Tibial nerve (tissue), 3 donors: ENCODE measurements at regions not wholly inside any gene's neighbourhood (a gene's known extent, or its start where the extent isn't known, plus 50 kb on each side); places are given as distances from the start of the nearest gene placed in this dataset.

Source experiments
- POLR2A ChIP-seq, 2 donors: fragments of 450-650 bp; IDR thresholded peaks; one replicate each; pipeline ENCODE4 v1.6.1; 2017; ENCODE audit warnings: antibody characterized with exemption in 2 of 2, mild to moderate bottlenecking in 2 of 2, moderate library complexity in 2 of 2
- TF ChIP-seq, protein P1 (sequence below), 5 experiments: fragments of 200-600 bp in 3 of 5; fragments of 450-650 bp in 2 of 5; sonication (generic) in 3 of 5; IDR thresholded peaks; one replicate each; pipeline ENCODE4 v1.5.1; 2016 to 2019; ENCODE audit warnings: antibody characterized with exemption in 5 of 5, mild to moderate bottlenecking in 3 of 5, moderate library complexity in 2 of 5

DNA sequence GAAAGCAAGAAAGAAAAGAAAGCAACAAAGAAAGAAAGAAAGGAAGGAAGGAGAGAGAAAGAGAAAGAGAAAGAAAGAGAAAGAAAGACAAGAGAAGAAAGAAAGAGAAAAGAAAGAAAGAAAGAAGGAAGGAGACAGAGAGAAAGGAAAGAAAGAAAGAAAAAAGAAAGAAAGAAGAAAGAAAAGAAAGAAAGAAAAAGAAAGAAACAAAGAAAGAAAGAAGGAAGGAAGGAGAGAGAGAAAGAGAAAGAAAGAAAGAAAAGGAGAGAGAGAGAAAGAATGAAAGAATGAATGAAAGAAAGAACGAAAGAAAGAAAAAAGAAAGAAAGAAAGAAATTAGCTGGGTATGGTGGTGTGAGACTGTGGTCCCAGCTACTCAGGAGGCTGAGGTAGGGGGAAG is 400.1 kb upstream of the MDGA2 start:
- TF ChIP-seq, protein P1, sequence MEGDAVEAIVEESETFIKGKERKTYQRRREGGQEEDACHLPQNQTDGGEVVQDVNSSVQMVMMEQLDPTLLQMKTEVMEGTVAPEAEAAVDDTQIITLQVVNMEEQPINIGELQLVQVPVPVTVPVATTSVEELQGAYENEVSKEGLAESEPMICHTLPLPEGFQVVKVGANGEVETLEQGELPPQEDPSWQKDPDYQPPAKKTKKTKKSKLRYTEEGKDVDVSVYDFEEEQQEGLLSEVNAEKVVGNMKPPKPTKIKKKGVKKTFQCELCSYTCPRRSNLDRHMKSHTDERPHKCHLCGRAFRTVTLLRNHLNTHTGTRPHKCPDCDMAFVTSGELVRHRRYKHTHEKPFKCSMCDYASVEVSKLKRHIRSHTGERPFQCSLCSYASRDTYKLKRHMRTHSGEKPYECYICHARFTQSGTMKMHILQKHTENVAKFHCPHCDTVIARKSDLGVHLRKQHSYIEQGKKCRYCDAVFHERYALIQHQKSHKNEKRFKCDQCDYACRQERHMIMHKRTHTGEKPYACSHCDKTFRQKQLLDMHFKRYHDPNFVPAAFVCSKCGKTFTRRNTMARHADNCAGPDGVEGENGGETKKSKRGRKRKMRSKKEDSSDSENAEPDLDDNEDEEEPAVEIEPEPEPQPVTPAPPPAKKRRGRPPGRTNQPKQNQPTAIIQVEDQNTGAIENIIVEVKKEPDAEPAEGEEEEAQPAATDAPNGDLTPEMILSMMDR (IDR thresholded peaks at IDR 0.05), result no peak
- TF ChIP-seq POLR2A (IDR thresholded peaks at IDR 0.05), result no peak
